ENCODE measurements at regions not wholly inside any gene's neighbourhood (a gene's known extent, or its start where the extent isn't known, plus 50 kb on each side); places are given as distances from the start of the nearest gene placed in this dataset.

GRCh38 chr10:63763744-63764143 lies 242.5 kb downstream of the REEP3 start:
- no peak overlapping the region for H3K4me3 ChIP-seq (ENCODE audit: low read depth, low read length)
- no peak for TF ChIP-seq CTCF (IDR thresholded peaks at IDR 0.05; ENCODE audit: insufficient read depth, low read depth, low read length)
- DNase-seq (ENCODE audit: low read depth), result no peak

- peak; percentile 12 for DNase-seq (ENCODE audit: low read depth)
- no peak for TF ChIP-seq CTCF (IDR thresholded peaks at IDR 0.05; ENCODE audit: insufficient read depth, low read depth, low read length)
- H3K4me3 ChIP-seq (ENCODE audit: low read depth, low read length), result no peak overlapping the region
Measured at GRCh38 chr10:63765126-63765525, 243.9 kb downstream of the REEP3 start.

GRCh38 chr10:63766745-63767137 lies 245.5 kb downstream of the REEP3 start:
- DNase-seq (ENCODE audit: low read depth), result peak; percentile 50
- no peak for TF ChIP-seq CTCF (IDR thresholded peaks at IDR 0.05; ENCODE audit: insufficient read depth, low read depth, low read length)
- no peak overlapping the region for H3K4me3 ChIP-seq (ENCODE audit: low read depth, low read length)

GRCh38 chr10:63767138-63767801 lies 246.1 kb downstream of the REEP3 start:
- peak; percentile 43 for TF ChIP-seq CTCF (IDR thresholded peaks at IDR 0.05; ENCODE audit: insufficient read depth, low read depth, low read length)
- H3K4me3 ChIP-seq (ENCODE audit: low read depth, low read length), result no peak overlapping the region
- peak; percentile 46 for DNase-seq (ENCODE audit: low read depth)

- no peak for TF ChIP-seq CTCF (IDR thresholded peaks at IDR 0.05; ENCODE audit: insufficient read depth, low read depth, low read length)
- DNase-seq (ENCODE audit: low read depth), result no peak
- H3K4me3 ChIP-seq (ENCODE audit: low read depth, low read length), result no peak overlapping the region
Measured at GRCh38 chr10:63769367-63769766, 248.2 kb downstream of the REEP3 start.

GRCh38 chr10:63770523-63770922 lies 249.3 kb downstream of the REEP3 start:
- no peak for DNase-seq (ENCODE audit: low read depth)
- TF ChIP-seq CTCF (IDR thresholded peaks at IDR 0.05; ENCODE audit: insufficient read depth, low read depth, low read length), result no peak
- H3K4me3 ChIP-seq (ENCODE audit: low read depth, low read length), result no peak overlapping the region

- no peak for TF ChIP-seq CTCF (IDR thresholded peaks at IDR 0.05; ENCODE audit: insufficient read depth, low read depth, low read length)
- no peak for DNase-seq (ENCODE audit: low read depth)
Measured at GRCh38 chr10:63772491-63772890, 251.3 kb downstream of the REEP3 start.

More at GRCh38 chr10:63772491-63772890, 251.3 kb downstream of the REEP3 start:
- no peak overlapping the region for H3K4me3 ChIP-seq (ENCODE audit: low read depth, low read length)
